K562 (cell line): ENCODE measurements at regions not wholly inside any gene's neighbourhood (a gene's known extent, or its start where the extent isn't known, plus 50 kb on each side); places are given as distances from the start of the nearest gene placed in this dataset.

Source experiments
- ATAC-seq: fragments of 200-7000 bp; cut with Tn5 transposase; 3 replicates; pipeline ENCODE4 v1.9.1; 2020; ENCODE audit warnings: moderate library complexity
- BruUV-seq: library from RNA; stranded (reverse); fragments of 400-500 nt; replicated peaks from 2 replicates; lab custom pipeline; 2021; lab: Mats Ljungman, UMichigan
- CTCF ChIA-PET: fragments of 300-600 bp; formaldehyde crosslinking; extraction: SDS; loops from one replicate; lab custom pipeline; 2021; ENCODE audit warnings: low intra/inter-chr PET ratio; lab: Yijun Ruan, JAX
- POLR2A ChIA-PET: fragments of 300-600, 350-650 bp; sonication (Branson Sonifier 250); formaldehyde crosslinking; extraction: SDS; loops from one replicate; lab custom pipeline; 2021; ENCODE audit warnings: antibody characterized with exemption, inconsistent platforms; lab: Yijun Ruan, JAX
- DNase-seq, 4 experiments: peaks; one replicate each; pipeline versions ENCODE4 v3.0.0 to v3.0.0-alpha.2; 2011 to 2018; ENCODE audit warnings: low spot score in 3 of 4, mixed read lengths in 3 of 4; ENCODE audit errors: extremely low read depth in 1 of 4
- FAIRE-seq: peaks from 2 replicates; lab custom pipeline; 2011; peaks lifted over from hg19 to GRCh38; lab: Jason Lieb, UNC
- H2AFZ ChIP-seq: 2 replicates; pipeline ENCODE4 v1.6.0; 2011; ENCODE audit warnings: low read depth, low read length, control low read depth, inconsistent platforms
- H3K27ac ChIP-seq: fragments of 200-600 bp; 3 replicates; pipeline ENCODE4 v1.8.0; 2011; ENCODE audit warnings: low read depth, mild to moderate bottlenecking, control low read depth, inconsistent platforms, low read length, moderate library complexity, mixed read lengths; ENCODE audit errors: extremely low read depth
- H3K27me3 ChIP-seq, 2 experiments: fragments of 300-600 bp in 1 of 2; 2 replicates in 1 of 2; 3 replicates in 1 of 2; pipeline versions ENCODE4 v1.6.0 to v1.8.0; 2011; ENCODE audit warnings: inconsistent platforms in 2 of 2, low read length in 2 of 2, mild to moderate bottlenecking in 1 of 2, mixed read lengths in 1 of 2, moderate library complexity in 1 of 2; ENCODE audit not compliant: control insufficient read depth in 2 of 2, insufficient read depth in 2 of 2
- H3K36me3 ChIP-seq: fragments of 300-600 bp; 3 replicates; pipeline ENCODE4 v1.8.0; 2011; ENCODE audit warnings: mild to moderate bottlenecking, low read length, inconsistent platforms; ENCODE audit not compliant: control insufficient read depth, insufficient read depth
- H3K4me1 ChIP-seq, 2 experiments: fragments of 200-600 bp in 1 of 2; replicated peaks in 1 of 2; 2 replicates in 1 of 2; 3 replicates in 1 of 2; pipeline versions ENCODE4 v1.5.1 to v1.8.0; 2011; ENCODE audit warnings: inconsistent platforms in 2 of 2, low read length in 2 of 2, mild to moderate bottlenecking in 1 of 2, mixed read lengths in 1 of 2, moderate library complexity in 1 of 2; ENCODE audit not compliant: control insufficient read depth in 2 of 2, insufficient read depth in 2 of 2
- H3K4me2 ChIP-seq: 2 replicates; pipeline ENCODE4 v1.6.1; 2011; ENCODE audit warnings: low read length, control low read depth, inconsistent platforms, mixed read lengths; ENCODE audit not compliant: insufficient read depth
- H3K4me3 ChIP-seq: fragments of 200-600 bp; sonication (generic), shearing (Covaris generic); 2 replicates; pipeline ENCODE4 v1.5.1; 2016; ENCODE audit warnings: control low read depth, inconsistent platforms
- H3K79me2 ChIP-seq: fragments of 200-600 bp; 3 replicates; pipeline ENCODE4 v1.8.0; 2011; ENCODE audit warnings: low read length, inconsistent platforms; ENCODE audit not compliant: control insufficient read depth, insufficient read depth
- H3K9ac ChIP-seq, 2 experiments: 2 replicates each; pipeline versions ENCODE4 v1.6.0 to v1.6.1; 2011; ENCODE audit warnings: low read depth in 2 of 2, low read length in 2 of 2, control low read depth in 1 of 2, inconsistent platforms in 1 of 2, mild to moderate bottlenecking in 1 of 2, mixed read lengths in 1 of 2; ENCODE audit not compliant: insufficient read depth in 1 of 2
- H3K9me1 ChIP-seq: one replicate; pipeline ENCODE4 v1.6.0; 2011; ENCODE audit warnings: inconsistent platforms, mild to moderate bottlenecking, low read length, moderate library complexity; ENCODE audit not compliant: control insufficient read depth, insufficient read depth
- H3K9me3 ChIP-seq: replicated peaks from 2 replicates; pipeline ENCODE4 v1.5.1; 2011; ENCODE audit warnings: low read depth, low read length, inconsistent platforms; ENCODE audit not compliant: control insufficient read depth, insufficient read depth
- H4K20me1 ChIP-seq: replicated peaks from 2 replicates; pipeline ENCODE4 v1.6.1; 2011; ENCODE audit warnings: low read length, inconsistent platforms, mixed read lengths; ENCODE audit not compliant: control insufficient read depth, insufficient read depth
- CEBPG ChIP-seq, 3 experiments: fragments of 200-800 bp in 1 of 3; sonication (Bioruptor generic) in 1 of 3; sonication (generic) in 1 of 3; formaldehyde crosslinking in 1 of 3; IDR thresholded peaks in 2 of 3; conservative IDR thresholded peaks in 1 of 3; 2 replicates each; pipeline versions ENCODE4 v1.6.1 to v1.8.0; 2016 to 2022; ENCODE audit warnings: missing compliant biosample characterization in 2 of 3, missing genetic modification characterization in 2 of 3, mild to moderate bottlenecking in 1 of 3, missing genetic modification reagents in 1 of 3
- ZNF124 ChIP-seq: sonication (generic); formaldehyde crosslinking; IDR thresholded peaks from 2 replicates; pipeline ENCODE4 v1.8.1; 2022; ENCODE audit warnings: missing genetic modification reagents
- WGBS: fragments of 100-300 bp; shearing (Covaris generic); methylation state at CpG from one replicate; pipeline ENCODE4 v1.1.6; 2016; ENCODE audit warnings: low coverage, mixed read lengths; ENCODE audit not compliant: insufficient coverage; ENCODE audit errors: missing lambda C conversion rate; 5-methylcytosine and 5-hydroxymethylcytosine counted together
- in situ Hi-C: fragments of 300-500 bp; cut with MboI; formaldehyde crosslinking; loops from 4 replicates; pipeline ENCODE4 v1.15.0; 2018; ENCODE audit warnings: inconsistent platforms, mixed read lengths
- intact Hi-C: fragments of 100-400 bp; cut with micrococcal nuclease; formaldehyde crosslinking; loops from 2 replicates; pipeline ENCODE4 v1.14.2; 2022

- Histone ChIP-seq H3K9me1 (no peaks in the 10 kb centered on the region), H3K27ac (no peak overlapping the region), H2AFZ (no peak overlapping the region), H3K4me3 (no peak overlapping the region), H3K79me2 (no peaks in the 10 kb centered on the region), H3K9me3 (no peaks in the 10 kb centered on the region), H3K4me1 (no peaks in the 10 kb centered on the region), H3K27me3 (no peaks in the 10 kb centered on the region)
- ChIA-PET POLR2A (no interaction called here), CTCF (no interaction called here)
- intact Hi-C loops: no loop called here
- FAIRE-seq: no peak
- no peak for DNase-seq
- no TSS peak for BruUV-seq
- TF ChIP-seq ZNF124 (CRISPR knock-in tag): no peak
- TF ChIP-seq, all 486 proteins: peak for 0
- in situ Hi-C loops: no loop called here
- ATAC-seq: no peak
- no peak overlapping the region for H3K4me2 ChIP-seq
- no peaks in the 10 kb centered on the region for H3K36me3 ChIP-seq
- no peak overlapping the region for H3K9ac ChIP-seq
- no peaks in the 10 kb centered on the region for H4K20me1 ChIP-seq
These were observed 63.3 kb upstream of the LARGE1 start for GRCh38 chr22:33983558-33983957.

- FAIRE-seq: no peak
- Histone ChIP-seq H2AFZ (no peak overlapping the region), H3K27ac (no peak overlapping the region), H3K9ac (no peak overlapping the region), H3K4me2 (no peak overlapping the region), H3K9me1 (no peaks in the 10 kb centered on the region), H3K4me3 (no peak overlapping the region), H3K36me3 (no peaks in the 10 kb centered on the region), H3K4me1 (no peaks in the 10 kb centered on the region), H3K27me3 (no peaks in the 10 kb centered on the region), H3K79me2 (no peaks in the 10 kb centered on the region), H3K9me3 (no peaks in the 10 kb centered on the region), H4K20me1 (no peaks in the 10 kb centered on the region)
- BruUV-seq: no TSS peak
- in situ Hi-C loops: no loop called here
- POLR2A ChIA-PET: no interaction called here
- intact Hi-C loops: no loop called here
- TF ChIP-seq CEBPG (CRISPR knock-in tag; IDR thresholded peaks at IDR 0.05) (no peak), CEBPG (tag; conservative IDR thresholded peaks at IDR 0.05 in 1 of 2, IDR thresholded peaks at IDR 0.05 in 1 of 2) (no peak)
- CTCF ChIA-PET: no interaction called here
- DNase-seq: no peak
- WGBS: 0% methylated on average over 3 of the region's 3 CpGs
- no peak for ATAC-seq
These were observed 63.9 kb upstream of the LARGE1 start for GRCh38 chr22:33984211-33984610.
